ENCODE measurements at regions not wholly inside any gene's neighbourhood (a gene's known extent, or its start where the extent isn't known, plus 50 kb on each side); places are given as distances from the start of the nearest gene placed in this dataset.

DNA sequence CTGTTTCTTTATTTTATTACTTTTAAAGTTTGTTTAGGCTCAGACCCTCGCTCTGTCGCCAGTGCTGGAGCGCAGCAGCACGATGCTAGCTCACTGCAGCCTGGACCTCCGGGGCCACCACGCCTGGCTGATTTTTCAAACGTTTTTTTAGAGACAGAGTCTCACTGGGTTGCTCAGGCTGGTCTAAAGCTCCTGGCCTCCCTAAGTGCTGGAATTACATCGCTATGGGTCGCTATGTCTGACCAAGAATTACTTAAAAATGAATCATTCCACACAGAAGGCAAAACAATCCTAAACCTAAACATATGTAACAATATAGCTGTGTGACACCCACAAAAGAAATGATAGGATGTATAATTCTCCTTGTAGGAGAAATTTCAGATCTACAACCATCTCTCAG, 86.9 kb upstream of the SIMC1 start:
- DNase-seq (ENCODE audit: low spot score) = no peak
- in situ Hi-C loops (cut with MboI; ENCODE audit: low pct_unique_long_range_greater_than_20kb, low sequenced_read_pairs, unreplicated experiment) = no loop called here
- TF ChIP-seq, protein P1, sequence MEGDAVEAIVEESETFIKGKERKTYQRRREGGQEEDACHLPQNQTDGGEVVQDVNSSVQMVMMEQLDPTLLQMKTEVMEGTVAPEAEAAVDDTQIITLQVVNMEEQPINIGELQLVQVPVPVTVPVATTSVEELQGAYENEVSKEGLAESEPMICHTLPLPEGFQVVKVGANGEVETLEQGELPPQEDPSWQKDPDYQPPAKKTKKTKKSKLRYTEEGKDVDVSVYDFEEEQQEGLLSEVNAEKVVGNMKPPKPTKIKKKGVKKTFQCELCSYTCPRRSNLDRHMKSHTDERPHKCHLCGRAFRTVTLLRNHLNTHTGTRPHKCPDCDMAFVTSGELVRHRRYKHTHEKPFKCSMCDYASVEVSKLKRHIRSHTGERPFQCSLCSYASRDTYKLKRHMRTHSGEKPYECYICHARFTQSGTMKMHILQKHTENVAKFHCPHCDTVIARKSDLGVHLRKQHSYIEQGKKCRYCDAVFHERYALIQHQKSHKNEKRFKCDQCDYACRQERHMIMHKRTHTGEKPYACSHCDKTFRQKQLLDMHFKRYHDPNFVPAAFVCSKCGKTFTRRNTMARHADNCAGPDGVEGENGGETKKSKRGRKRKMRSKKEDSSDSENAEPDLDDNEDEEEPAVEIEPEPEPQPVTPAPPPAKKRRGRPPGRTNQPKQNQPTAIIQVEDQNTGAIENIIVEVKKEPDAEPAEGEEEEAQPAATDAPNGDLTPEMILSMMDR (IDR thresholded peaks at IDR 0.05; ENCODE audit: extremely low read depth, insufficient read depth, missing control alignments) = no peak

DNA sequence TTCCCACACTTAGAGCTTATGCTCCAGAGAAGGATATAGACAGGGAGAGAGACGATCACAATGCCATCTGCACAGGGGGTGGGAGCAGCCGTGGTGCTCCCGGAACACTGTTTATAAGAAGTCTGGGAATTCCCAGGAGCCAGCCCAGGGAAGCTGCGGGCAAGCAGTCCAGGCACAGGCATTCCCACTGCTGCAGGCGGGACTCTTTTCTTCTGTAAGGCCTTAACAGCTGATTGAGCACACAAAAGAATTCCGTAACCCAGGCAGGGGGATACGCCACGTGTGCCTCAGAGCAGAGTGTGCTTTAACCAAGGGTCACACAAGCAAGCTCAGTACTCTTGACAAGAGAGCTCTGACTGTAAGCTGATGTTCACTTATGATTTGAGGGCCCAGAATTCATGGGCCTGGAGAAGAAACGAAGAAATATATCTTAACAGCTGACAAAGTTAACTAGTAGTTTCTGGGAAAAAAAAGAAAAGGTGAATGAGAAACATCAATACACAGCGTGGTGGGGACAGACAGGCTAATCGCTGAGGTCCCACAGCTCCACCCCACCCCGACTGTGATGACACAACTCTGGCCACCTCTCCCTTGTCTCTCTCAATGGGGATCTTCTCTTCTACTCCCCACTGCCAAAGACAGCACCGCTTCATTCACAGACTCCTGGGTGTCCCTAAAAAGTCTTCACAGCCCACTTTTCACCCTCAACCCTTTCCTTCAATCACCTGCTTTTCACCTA, 85.9 kb upstream of the SIMC1 start:
- in situ Hi-C loops (cut with MboI; ENCODE audit: low pct_unique_long_range_greater_than_20kb, low sequenced_read_pairs, unreplicated experiment) = no loop called here
- DNase-seq (ENCODE audit: low spot score) = no peak
- TF ChIP-seq, protein P1 (IDR thresholded peaks at IDR 0.05; ENCODE audit: extremely low read depth, insufficient read depth, missing control alignments) = no peak

DNA sequence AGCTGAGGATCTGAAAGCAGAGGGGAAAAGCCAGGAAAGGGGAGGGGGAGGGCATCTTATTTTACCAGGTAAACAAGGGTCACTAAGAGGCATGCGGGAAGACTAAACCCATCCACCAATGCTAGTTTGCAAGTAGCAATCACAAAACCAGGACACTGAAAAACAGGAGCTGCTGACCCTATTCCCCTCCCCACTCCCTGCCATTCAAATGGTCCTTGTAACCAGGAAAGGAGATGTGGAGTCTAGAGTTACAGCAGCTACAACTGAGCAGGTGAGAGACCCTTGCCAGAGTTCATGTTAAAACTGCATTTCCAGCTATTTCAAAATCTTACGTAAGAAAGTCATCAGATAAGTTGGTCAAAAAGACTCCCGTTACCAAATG, 85.3 kb upstream of the SIMC1 start:
- in situ Hi-C loops (cut with MboI; ENCODE audit: low pct_unique_long_range_greater_than_20kb, low sequenced_read_pairs, unreplicated experiment) = no loop called here

DNA sequence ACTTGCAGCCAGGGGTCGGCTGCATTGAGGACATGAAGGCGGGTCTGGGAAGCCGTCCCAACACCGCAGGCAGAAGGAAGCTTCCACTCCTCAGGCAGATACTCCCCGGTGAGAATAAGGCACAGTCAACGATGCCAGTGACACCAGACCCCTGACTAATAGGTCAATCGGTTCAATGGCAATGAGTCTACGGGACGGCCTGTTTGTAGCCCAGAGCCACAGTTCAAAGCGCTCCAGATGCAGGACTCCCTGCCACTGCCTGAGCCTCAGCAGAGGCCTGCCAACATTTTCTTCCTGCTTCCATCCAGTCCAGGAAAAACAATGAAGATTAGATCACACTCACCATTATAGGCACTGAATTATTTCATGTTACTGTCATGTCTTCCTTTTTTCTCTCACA, 84.5 kb upstream of the SIMC1 start:
- DNase-seq (ENCODE audit: low spot score) = no peak
- TF ChIP-seq, protein P1 (IDR thresholded peaks at IDR 0.05; ENCODE audit: extremely low read depth, insufficient read depth, missing control alignments) = no peak
- in situ Hi-C loops (cut with MboI; ENCODE audit: low pct_unique_long_range_greater_than_20kb, low sequenced_read_pairs, unreplicated experiment) = no loop called here

More for the DNA sequence above, 85.3 kb upstream of the SIMC1 start:
- DNase-seq (ENCODE audit: low spot score) = no peak
- TF ChIP-seq, protein P1 (IDR thresholded peaks at IDR 0.05; ENCODE audit: extremely low read depth, insufficient read depth, missing control alignments) = no peak

DNA sequence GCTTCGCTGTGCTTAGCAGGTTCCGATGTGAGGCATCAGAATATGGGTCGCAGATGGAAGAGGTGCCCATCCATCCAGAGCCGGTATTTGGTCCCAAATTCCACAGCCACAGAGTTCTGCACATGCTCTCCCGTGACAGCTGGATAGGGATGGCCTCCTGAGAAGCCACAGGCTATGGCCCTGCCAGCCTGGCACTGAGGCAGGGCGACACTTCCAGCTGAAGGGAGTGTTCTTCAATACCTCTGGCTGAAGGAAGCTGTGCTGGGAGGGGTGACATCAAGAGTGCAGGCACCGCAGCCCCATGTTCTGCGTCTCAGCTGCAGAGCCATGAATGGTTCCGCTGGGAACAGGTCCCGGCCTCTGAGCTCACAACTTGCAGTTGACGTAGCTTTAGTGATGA, 83.4 kb upstream of the SIMC1 start:
- in situ Hi-C loops (cut with MboI; ENCODE audit: low pct_unique_long_range_greater_than_20kb, low sequenced_read_pairs, unreplicated experiment) = no loop called here
- TF ChIP-seq, protein P1 (IDR thresholded peaks at IDR 0.05; ENCODE audit: extremely low read depth, insufficient read depth, missing control alignments) = no peak

DNA sequence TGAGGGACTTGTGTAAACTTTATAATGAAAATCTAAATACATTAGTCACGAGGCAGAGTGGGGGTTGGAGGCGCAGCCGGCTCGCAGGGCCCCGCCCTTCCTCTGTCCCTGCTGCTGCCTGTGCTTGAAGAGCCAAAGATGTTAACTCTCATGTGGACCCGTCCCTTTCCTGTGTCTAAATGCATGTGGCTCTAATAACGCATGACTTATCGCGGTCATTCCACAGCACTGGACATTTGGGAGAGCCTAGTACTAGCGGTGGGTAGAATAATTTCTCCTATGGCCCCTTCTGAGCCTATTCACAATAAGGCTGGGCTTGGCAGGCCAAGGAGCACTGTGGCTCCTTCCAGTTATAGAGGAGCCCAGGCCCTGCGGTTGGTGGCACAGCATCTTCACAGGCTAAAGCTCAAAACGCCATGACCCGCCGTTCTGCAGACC, 82.3 kb upstream of the SIMC1 start:
- in situ Hi-C loops (cut with MboI; ENCODE audit: low pct_unique_long_range_greater_than_20kb, low sequenced_read_pairs, unreplicated experiment) = no loop called here
- TF ChIP-seq, protein P1 (IDR thresholded peaks at IDR 0.05; ENCODE audit: extremely low read depth, insufficient read depth, missing control alignments) = no peak
- no peak for DNase-seq (ENCODE audit: low spot score)

More for the DNA sequence above, 83.4 kb upstream of the SIMC1 start:
- DNase-seq (ENCODE audit: low spot score) = no peak
